ENCODE measurements at regions not wholly inside any gene's neighbourhood (a gene's known extent, or its start where the extent isn't known, plus 50 kb on each side); places are given as distances from the start of the nearest gene placed in this dataset.
A peak's percentile ranks its signal among the peaks of the same experiment; 100 is the strongest.

GRCh38 chr7:34338961-34339526 is 319.0 kb upstream of the NPSR1 start:
- Histone ChIP-seq H3K4me3 (ENCODE audit: control insufficient read depth in 1 of 7, extremely low read depth in 1 of 7, insufficient read depth in 4 of 7, low read depth in 2 of 7, low read length in 6 of 7) (no peak overlapping the region), H3K27me3 (replicated peaks in 2 of 5; ENCODE audit: control insufficient read depth in 4 of 5, insufficient read depth in 5 of 5, low read length in 4 of 5) (no peaks in the 10 kb centered on the region), H3K27ac (ENCODE audit: insufficient read depth in 1 of 2, low read depth in 1 of 2, low read length in 2 of 2, poor library complexity in 1 of 2, severe bottlenecking in 2 of 2) (no peak overlapping the region), H3K4me1 (ENCODE audit: control extremely low read depth in 1 of 4, control insufficient read depth in 4 of 4, insufficient read depth in 4 of 4, low read length in 3 of 4) (no peaks in the 10 kb centered on the region), H3K9me3 (ENCODE audit: control extremely low read depth in 1 of 5, control insufficient read depth in 4 of 5, insufficient read depth in 2 of 5, low read depth in 1 of 5, low read length in 4 of 5) (no peaks in the 10 kb centered on the region), H3K36me3 (ENCODE audit: control insufficient read depth in 4 of 4, insufficient read depth in 4 of 4, low read length in 3 of 4) (no peaks in the 10 kb centered on the region)
- ChIA-PET CTCF (interaction anchor here (1.4 kb wide), 1 partner anchor 18 kb away, joined by 3 read pairs; no protein-coding TSS in a partner anchor), POLR2A (no interaction called here)
- no peak for DNase-seq
- WGBS (ENCODE audit: insufficient coverage), result 82% methylated on average over 3 of the region's 3 CpGs

GRCh38 chr7:34341326-34341725 is 316.7 kb upstream of the NPSR1 start:
- no peak overlapping the region for H3K4me3 ChIP-seq (ENCODE audit: control insufficient read depth in 1 of 7, extremely low read depth in 1 of 7, insufficient read depth in 4 of 7, low read depth in 2 of 7, low read length in 6 of 7)
- no peaks in the 10 kb centered on the region for H3K27me3 ChIP-seq (replicated peaks in 2 of 5; ENCODE audit: control insufficient read depth in 4 of 5, insufficient read depth in 5 of 5, low read length in 4 of 5)
- H3K36me3 ChIP-seq (ENCODE audit: control insufficient read depth in 4 of 4, insufficient read depth in 4 of 4, low read length in 3 of 4), result no peaks in the 10 kb centered on the region
- no peak overlapping the region for H3K27ac ChIP-seq (ENCODE audit: insufficient read depth in 1 of 2, low read depth in 1 of 2, low read length in 2 of 2, poor library complexity in 1 of 2, severe bottlenecking in 2 of 2)
- no peaks in the 10 kb centered on the region for H3K4me1 ChIP-seq (ENCODE audit: control extremely low read depth in 1 of 4, control insufficient read depth in 4 of 4, insufficient read depth in 4 of 4, low read length in 3 of 4)
- no CpG with 5 or more reads among the region's 2 CpGs for WGBS (ENCODE audit: insufficient coverage)
- ChIA-PET POLR2A (no interaction called here), CTCF (no interaction called here)
- no peaks in the 10 kb centered on the region for H3K9me3 ChIP-seq (ENCODE audit: control extremely low read depth in 1 of 5, control insufficient read depth in 4 of 5, insufficient read depth in 2 of 5, low read depth in 1 of 5, low read length in 4 of 5)
- DNase-seq, result no peak

GRCh38 chr7:34342387-34342786 is 315.6 kb upstream of the NPSR1 start:
- no peaks in the 10 kb centered on the region for H3K9me3 ChIP-seq (ENCODE audit: control extremely low read depth in 1 of 5, control insufficient read depth in 4 of 5, insufficient read depth in 2 of 5, low read depth in 1 of 5, low read length in 4 of 5)
- no peak for DNase-seq
- 100% methylated on average over 1 of the region's 1 CpG for WGBS (ENCODE audit: insufficient coverage)
- POLR2A ChIA-PET, result no interaction called here
- no peaks in the 10 kb centered on the region for H3K36me3 ChIP-seq (ENCODE audit: control insufficient read depth in 4 of 4, insufficient read depth in 4 of 4, low read length in 3 of 4)
- CTCF ChIA-PET, result no interaction called here
- no peak overlapping the region for H3K27ac ChIP-seq (ENCODE audit: insufficient read depth in 1 of 2, low read depth in 1 of 2, low read length in 2 of 2, poor library complexity in 1 of 2, severe bottlenecking in 2 of 2)
- no peaks in the 10 kb centered on the region for H3K27me3 ChIP-seq (replicated peaks in 2 of 5; ENCODE audit: control insufficient read depth in 4 of 5, insufficient read depth in 5 of 5, low read length in 4 of 5)
- no peak overlapping the region for H3K4me3 ChIP-seq (ENCODE audit: control insufficient read depth in 1 of 7, extremely low read depth in 1 of 7, insufficient read depth in 4 of 7, low read depth in 2 of 7, low read length in 6 of 7)
- no peaks in the 10 kb centered on the region for H3K4me1 ChIP-seq (ENCODE audit: control extremely low read depth in 1 of 4, control insufficient read depth in 4 of 4, insufficient read depth in 4 of 4, low read length in 3 of 4)

GRCh38 chr7:34343667-34344066 is 314.4 kb upstream of the NPSR1 start:
- Histone ChIP-seq H3K9me3 (ENCODE audit: control extremely low read depth in 1 of 5, control insufficient read depth in 4 of 5, insufficient read depth in 2 of 5, low read depth in 1 of 5, low read length in 4 of 5) (no peaks in the 10 kb centered on the region), H3K27me3 (replicated peaks in 2 of 5; ENCODE audit: control insufficient read depth in 4 of 5, insufficient read depth in 5 of 5, low read length in 4 of 5) (no peaks in the 10 kb centered on the region), H3K36me3 (ENCODE audit: control insufficient read depth in 4 of 4, insufficient read depth in 4 of 4, low read length in 3 of 4) (no peaks in the 10 kb centered on the region), H3K4me1 (ENCODE audit: control extremely low read depth in 1 of 4, control insufficient read depth in 4 of 4, insufficient read depth in 4 of 4, low read length in 3 of 4) (no peaks in the 10 kb centered on the region), H3K27ac (ENCODE audit: insufficient read depth in 1 of 2, low read depth in 1 of 2, low read length in 2 of 2, poor library complexity in 1 of 2, severe bottlenecking in 2 of 2) (no peak overlapping the region), H3K4me3 (ENCODE audit: control insufficient read depth in 1 of 7, extremely low read depth in 1 of 7, insufficient read depth in 4 of 7, low read depth in 2 of 7, low read length in 6 of 7) (no peak overlapping the region)
- CTCF ChIA-PET, result no interaction called here
- DNase-seq, result no peak
- WGBS (ENCODE audit: insufficient coverage), result no CpG with 5 or more reads among the region's 1 CpG
- POLR2A ChIA-PET, result no interaction called here

GRCh38 chr7:34354011-34354410 is 304.0 kb upstream of the NPSR1 start:
- Histone ChIP-seq H3K36me3 (ENCODE audit: control insufficient read depth in 4 of 4, insufficient read depth in 4 of 4, low read length in 3 of 4) (no peaks in the 10 kb centered on the region), H3K9me3 (ENCODE audit: control extremely low read depth in 1 of 5, control insufficient read depth in 4 of 5, insufficient read depth in 2 of 5, low read depth in 1 of 5, low read length in 4 of 5) (no peaks in the 10 kb centered on the region), H3K27ac (ENCODE audit: insufficient read depth in 1 of 2, low read depth in 1 of 2, low read length in 2 of 2, poor library complexity in 1 of 2, severe bottlenecking in 2 of 2) (no peak overlapping the region), H3K27me3 (replicated peaks in 2 of 5; ENCODE audit: control insufficient read depth in 4 of 5, insufficient read depth in 5 of 5, low read length in 4 of 5) (no peaks in the 10 kb centered on the region), H3K4me3 (ENCODE audit: control insufficient read depth in 1 of 7, extremely low read depth in 1 of 7, insufficient read depth in 4 of 7, low read depth in 2 of 7, low read length in 6 of 7) (no peak overlapping the region), H3K4me1 (ENCODE audit: control extremely low read depth in 1 of 4, control insufficient read depth in 4 of 4, insufficient read depth in 4 of 4, low read length in 3 of 4) (no peaks in the 10 kb centered on the region)
- WGBS (ENCODE audit: insufficient coverage), result no CpG with 5 or more reads among the region's 3 CpGs
- POLR2A ChIA-PET, result no interaction called here
- CTCF ChIA-PET, result no interaction called here
- DNase-seq, result peak in 1 of 3 donors; percentile 32

GRCh38 chr7:34354899-34355298 is 303.1 kb upstream of the NPSR1 start:
- DNase-seq, result no peak
- no peak overlapping the region for H3K27ac ChIP-seq (ENCODE audit: insufficient read depth in 1 of 2, low read depth in 1 of 2, low read length in 2 of 2, poor library complexity in 1 of 2, severe bottlenecking in 2 of 2)
- CTCF ChIA-PET, result no interaction called here

GRCh38 chr7:34357068-34357467 is 300.9 kb upstream of the NPSR1 start:
- 83% methylated on average over 1 of the region's 2 CpGs for WGBS (ENCODE audit: insufficient coverage)
- Histone ChIP-seq H3K4me1 (ENCODE audit: control extremely low read depth in 1 of 4, control insufficient read depth in 4 of 4, insufficient read depth in 4 of 4, low read length in 3 of 4) (no peaks in the 10 kb centered on the region), H3K27me3 (replicated peaks in 2 of 5; ENCODE audit: control insufficient read depth in 4 of 5, insufficient read depth in 5 of 5, low read length in 4 of 5) (no peaks in the 10 kb centered on the region), H3K27ac (ENCODE audit: insufficient read depth in 1 of 2, low read depth in 1 of 2, low read length in 2 of 2, poor library complexity in 1 of 2, severe bottlenecking in 2 of 2) (no peak overlapping the region), H3K9me3 (ENCODE audit: control extremely low read depth in 1 of 5, control insufficient read depth in 4 of 5, insufficient read depth in 2 of 5, low read depth in 1 of 5, low read length in 4 of 5) (no peaks in the 10 kb centered on the region), H3K4me3 (ENCODE audit: control insufficient read depth in 1 of 7, extremely low read depth in 1 of 7, insufficient read depth in 4 of 7, low read depth in 2 of 7, low read length in 6 of 7) (no peak overlapping the region), H3K36me3 (ENCODE audit: control insufficient read depth in 4 of 4, insufficient read depth in 4 of 4, low read length in 3 of 4) (no peaks in the 10 kb centered on the region)
- CTCF ChIA-PET, result no interaction called here
- POLR2A ChIA-PET, result no interaction called here
- DNase-seq, result no peak

More at GRCh38 chr7:34354899-34355298, 303.1 kb upstream of the NPSR1 start:
- H3K9me3 ChIP-seq (ENCODE audit: control extremely low read depth in 1 of 5, control insufficient read depth in 4 of 5, insufficient read depth in 2 of 5, low read depth in 1 of 5, low read length in 4 of 5), result no peaks in the 10 kb centered on the region
- no peaks in the 10 kb centered on the region for H3K27me3 ChIP-seq (replicated peaks in 2 of 5; ENCODE audit: control insufficient read depth in 4 of 5, insufficient read depth in 5 of 5, low read length in 4 of 5)
- POLR2A ChIA-PET, result no interaction called here
- H3K36me3 ChIP-seq (ENCODE audit: control insufficient read depth in 4 of 4, insufficient read depth in 4 of 4, low read length in 3 of 4), result no peaks in the 10 kb centered on the region
- H3K4me3 ChIP-seq (ENCODE audit: control insufficient read depth in 1 of 7, extremely low read depth in 1 of 7, insufficient read depth in 4 of 7, low read depth in 2 of 7, low read length in 6 of 7), result no peak overlapping the region
- no peaks in the 10 kb centered on the region for H3K4me1 ChIP-seq (ENCODE audit: control extremely low read depth in 1 of 4, control insufficient read depth in 4 of 4, insufficient read depth in 4 of 4, low read length in 3 of 4)
